ENCODE measurements at regions not wholly inside any gene's neighbourhood (a gene's known extent, or its start where the extent isn't known, plus 50 kb on each side); places are given as distances from the start of the nearest gene placed in this dataset.
"Not testable (repeated sequence)": the region's sequence is repeated elsewhere in the genome, so short reads cannot be mapped to it uniquely, and the experiment has no call there.

DNA sequence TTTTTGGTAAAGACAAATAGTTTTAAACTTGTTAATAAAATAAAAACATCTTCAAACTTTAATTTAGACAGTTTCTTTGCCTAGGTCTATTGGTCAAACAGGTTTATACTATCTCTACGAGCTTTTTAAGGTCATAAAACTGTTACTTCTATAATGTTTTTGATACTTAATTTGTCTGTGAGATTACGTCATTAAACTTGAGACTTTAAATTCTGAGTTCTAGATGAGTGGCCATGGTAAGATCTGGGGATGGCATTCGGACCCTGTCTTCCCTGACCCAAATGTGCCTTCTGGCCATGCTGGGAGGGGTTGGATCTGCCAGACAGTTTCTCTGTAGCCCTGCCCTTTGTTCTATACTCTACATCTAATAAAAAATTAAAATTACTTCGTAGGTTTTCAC lies 497.8 kb downstream of the TMEM135 start:
- no peak for DNase-seq

DNA sequence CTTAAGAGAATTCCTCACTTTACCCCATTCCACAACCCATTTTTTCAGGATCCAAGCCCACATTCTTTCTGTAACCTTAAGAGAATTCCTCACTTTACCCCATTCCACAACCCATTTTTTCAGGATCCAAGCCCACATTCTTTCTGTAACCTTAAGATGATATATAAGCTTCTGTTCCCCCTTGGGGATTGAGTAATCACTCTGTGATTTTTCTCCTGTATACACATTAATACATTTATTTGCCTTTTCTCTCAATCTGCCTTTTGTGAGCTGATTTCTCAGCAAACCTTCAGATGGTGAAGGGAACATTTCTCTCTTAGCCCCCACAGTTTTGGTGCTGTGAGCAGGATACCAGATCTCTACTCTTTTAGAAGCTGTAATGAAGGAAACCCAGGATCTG lies 494.1 kb downstream of the TMEM135 start:
- not testable (repeated sequence) for DNase-seq

DNA sequence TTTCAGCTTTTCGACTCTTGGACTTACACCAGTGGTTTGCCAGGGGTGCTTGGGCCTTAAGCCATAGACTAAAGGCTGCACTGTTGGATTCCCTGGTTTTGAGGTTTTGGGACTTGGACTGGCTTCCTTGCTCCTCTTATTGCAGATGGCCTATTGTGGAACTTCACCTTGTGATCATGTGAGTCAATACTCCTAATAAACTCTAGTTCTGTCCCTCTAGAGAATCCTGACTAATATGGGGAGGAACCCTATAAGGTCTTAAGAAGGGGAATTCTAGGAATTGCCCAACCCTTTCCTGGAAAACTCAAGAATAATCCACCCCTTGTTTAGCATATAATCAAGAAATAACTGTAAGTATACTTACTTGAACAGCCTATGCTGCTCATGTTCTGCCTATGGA lies 491.8 kb downstream of the TMEM135 start:
- DNase-seq, result no peak

DNA sequence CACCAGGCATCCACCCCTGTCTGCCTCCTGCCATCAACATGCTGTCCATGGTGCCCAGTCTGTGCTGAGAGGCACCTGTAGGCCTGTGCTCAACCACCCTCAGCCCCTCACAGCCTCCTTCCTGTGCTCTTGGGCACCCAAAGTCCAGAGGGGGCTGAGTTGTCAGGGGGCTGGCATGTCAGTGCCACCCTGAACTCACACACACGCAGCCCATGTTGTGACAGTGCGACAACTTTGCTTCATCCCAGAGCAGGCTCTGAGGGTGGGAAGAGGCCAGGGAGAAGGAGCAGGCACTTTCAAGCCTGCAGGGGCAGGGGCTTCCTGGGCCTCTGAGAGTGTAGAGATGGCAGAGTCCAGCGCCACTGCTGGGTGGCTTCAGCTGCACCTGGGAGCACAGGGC lies 491.0 kb downstream of the TMEM135 start:
- no peak for DNase-seq

DNA sequence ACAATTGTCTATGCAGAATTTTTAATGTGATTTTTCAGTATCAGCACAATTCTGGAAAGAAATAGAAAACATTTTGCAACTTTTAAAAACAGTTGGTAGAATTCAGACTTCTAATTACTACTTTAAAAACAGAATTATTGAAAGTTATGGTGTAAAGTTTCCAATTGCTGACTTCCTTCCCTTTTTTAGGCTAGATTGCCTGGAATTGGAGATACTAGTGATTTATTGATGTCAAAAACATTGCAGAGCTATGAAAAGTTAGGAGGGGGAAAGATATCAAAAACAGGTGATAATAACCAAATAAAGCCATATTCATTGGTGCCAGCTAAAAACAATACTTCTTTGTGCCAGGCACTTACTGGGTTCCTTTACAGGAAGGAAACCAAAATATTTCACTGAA lies 485.5 kb downstream of the TMEM135 start:
- DNase-seq, result no peak

DNA sequence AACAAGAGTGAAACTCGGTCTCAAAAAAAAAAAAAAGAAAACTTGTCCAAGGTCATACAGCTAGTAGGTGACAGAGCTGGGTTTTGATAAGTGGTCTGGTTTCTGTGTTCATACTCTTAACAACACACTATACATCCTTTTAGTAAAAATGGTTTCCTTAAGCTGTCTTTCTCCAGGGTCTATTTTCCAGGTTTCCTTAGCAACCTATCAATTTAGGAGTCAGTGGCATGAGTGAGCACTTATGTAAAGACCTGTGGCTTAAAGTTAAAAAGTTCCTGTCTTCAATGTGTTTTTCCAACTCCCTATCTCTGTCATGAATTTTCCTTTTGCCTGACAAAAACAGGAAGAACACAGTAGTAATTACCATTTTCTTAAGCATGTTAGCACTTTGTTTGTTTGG lies 480.5 kb downstream of the TMEM135 start:
- no peak for DNase-seq

DNA sequence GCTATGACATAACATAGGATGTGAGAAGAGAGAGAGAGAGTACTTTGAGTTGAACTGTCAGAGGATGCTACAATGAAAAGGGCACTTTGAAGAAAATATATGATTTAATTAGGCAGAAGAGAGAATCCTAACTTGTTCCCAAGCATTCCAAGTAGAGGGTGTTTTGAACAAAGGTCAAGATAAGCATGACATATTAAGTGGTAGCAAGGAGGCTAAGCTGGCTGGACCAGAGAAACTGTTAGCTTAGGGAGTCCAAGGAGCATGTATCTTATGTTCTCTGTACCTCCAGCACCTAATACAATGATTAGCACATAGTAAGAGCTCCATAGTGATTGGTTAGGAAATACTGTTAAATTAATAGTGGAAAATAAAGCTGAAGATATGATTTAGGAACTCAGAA lies 479.6 kb downstream of the TMEM135 start:
- DNase-seq, result no peak

DNA sequence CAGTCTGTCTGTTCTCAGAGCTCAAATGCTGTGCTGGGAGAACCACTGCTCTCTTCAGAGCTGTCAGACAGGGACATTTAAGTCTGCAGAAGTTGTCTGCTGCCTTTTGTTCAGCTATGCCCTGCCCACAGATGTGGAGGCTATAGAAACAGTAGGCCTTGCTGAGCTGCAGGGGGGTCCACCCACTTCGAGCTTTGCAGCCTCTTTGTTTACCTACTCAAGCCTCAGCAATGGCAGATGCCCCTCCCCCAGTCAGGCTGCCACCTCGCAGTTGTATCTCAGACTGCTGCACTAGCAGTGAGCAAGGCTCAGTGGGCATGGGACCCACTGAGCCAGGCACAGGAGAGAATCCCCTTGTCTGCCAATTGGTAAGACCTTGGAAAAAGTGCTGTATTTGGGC lies 470.0 kb downstream of the TMEM135 start:
- DNase-seq, result not testable (repeated sequence)

DNA sequence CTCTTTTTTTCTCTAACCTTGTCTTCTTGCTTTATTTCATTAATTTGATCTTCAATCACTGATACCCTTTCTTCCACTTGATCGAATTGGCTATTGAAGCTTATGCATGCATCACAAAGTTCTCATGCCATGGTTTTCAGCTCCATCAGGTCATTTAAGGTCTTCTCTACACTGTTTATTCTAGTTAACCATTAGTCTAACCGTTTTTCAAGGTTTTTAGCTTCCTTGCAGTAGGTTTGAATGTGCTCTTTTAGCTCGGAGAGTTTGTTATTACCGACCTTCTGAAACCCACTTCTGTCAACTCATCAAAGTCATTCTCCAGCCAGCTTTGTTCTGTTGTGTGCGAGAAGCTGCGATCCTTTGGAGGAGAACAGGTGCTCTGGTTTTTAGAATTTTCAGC lies 469.2 kb downstream of the TMEM135 start:
- not testable (repeated sequence) for DNase-seq

DNA sequence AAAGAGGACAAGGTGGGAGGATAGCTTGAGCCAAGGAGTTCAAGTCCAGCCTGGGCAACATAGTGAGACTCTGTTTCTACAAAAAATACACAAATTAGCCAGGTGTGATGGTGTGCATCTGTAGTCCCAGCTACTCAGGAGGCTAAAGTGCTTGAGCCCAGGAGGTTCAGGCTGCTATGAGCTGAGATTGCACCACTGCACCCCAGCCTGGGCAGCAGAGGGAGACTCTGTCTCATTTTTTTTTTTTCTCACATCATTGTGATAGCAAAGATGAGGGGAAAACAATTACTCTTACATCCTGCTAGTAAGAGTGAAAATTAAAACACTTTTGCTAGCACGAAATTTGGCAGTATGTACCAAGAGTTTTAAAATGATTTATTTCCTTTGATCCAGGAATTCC lies 463.7 kb downstream of the TMEM135 start:
- DNase-seq, result no peak

DNA sequence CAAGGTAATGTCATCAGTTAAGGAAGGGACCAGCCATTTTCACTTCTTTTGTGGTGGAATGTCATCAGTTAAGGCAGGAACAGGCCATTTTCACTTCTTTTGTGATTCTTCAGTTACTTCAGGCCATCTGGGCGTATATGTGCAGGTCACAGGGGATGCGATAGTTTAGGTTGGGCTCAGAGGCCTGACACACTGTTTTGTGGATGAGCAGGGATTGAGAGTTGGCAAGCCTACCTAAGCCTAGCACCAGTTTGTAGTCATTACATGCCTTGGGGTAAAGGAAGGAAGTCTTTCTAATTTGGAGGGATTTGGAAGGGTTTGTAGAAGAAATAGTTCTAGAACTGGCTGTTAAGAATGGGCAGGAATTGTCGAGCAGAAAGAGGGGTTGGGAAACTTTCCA lies 457.2 kb downstream of the TMEM135 start:
- DNase-seq, result not testable (repeated sequence)

DNA sequence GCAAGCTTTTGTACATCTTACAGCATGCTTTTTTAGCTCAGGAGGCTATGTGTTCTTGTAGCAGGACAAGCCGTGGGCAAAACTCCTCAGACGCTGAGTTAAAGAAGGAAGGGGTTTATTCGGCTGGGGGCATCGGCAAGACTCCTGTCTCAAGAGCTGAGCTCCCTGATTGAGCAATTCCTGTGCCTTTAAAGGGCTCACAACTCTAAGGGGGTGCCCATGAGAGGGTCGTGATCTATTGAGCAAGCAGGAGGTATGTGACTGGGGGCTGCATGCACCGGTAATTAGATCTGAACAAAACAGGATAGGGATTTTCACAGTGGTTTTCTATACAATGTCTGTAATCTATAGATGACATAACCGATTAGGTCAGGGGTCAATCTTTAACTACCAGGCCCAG lies 456.3 kb downstream of the TMEM135 start:
- DNase-seq, result not testable (repeated sequence)

DNA sequence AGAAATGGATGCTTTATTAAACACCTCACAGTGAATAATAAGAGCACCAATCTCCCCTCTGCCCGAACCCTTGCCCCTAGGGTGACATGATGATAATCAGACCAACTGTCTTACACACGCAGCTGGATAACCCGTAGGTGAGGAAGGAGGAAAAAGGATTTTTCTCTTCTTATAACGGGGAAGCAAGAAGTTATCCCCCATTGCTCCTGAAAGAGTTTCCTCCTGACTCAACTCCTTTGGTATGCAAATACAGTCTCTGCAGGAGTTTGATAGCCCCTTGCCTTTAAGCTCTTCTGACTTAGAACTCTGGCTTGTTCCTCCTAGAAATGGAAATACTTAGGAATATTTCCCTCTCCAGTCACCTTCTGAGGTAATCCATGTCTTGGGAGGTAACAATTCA lies 455.8 kb downstream of the TMEM135 start:
- no peak for DNase-seq

DNA sequence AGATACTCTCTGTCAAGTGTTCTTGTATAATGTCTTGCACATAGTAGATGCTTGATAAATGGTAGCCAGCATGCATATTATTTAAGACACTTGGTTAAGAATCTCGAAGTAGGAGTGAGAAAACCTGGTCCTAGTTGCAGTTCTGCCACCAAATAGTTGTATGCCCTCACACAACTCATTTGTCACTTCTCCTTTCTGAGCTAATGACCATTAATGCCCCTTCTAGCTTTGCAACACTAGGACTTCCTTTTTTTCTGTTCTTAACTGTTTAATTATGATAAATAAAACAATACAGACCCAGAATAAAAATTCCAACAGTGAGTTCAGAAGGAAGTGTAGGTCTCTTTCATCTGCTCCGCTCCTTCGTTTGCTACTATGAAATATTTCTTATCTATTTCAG lies 453.6 kb downstream of the TMEM135 start:
- DNase-seq, result no peak

DNA sequence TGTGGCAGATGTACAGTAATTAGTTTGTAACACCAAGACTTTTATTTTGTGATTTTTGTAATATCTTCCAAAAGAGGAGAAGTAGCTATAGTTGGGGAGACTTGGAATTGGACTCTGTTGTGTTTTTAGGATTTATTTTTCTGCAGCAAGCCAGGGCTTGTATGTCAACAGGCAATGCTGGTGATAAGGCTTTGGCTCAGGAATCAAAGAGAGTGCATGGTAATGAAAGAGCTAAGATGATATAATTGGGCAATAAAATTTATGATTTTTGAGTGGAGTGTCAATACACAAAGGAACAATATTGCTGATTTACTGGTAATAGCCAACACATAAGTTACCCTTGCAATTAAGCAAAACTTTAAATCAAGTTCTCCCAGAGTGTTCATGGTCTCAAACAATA lies 452.9 kb downstream of the TMEM135 start:
- no peak for DNase-seq

DNA sequence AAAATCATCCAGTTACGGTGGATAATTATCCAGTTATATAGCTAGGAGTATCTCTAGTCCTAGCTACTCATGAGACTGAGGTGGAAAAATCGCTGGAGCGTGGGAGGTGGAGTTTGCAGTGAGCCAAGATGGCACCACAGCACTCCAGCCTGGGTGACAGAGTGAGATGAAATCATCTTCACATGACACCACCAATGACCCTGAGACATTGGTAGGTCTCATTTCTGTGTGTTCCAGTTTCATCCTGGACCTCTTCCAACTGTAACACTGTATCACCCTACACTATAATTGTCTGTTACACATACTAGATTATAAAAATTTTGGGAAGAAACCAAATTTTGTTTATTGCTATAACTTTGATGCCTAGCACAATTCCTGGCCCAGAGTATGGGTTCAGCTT lies 446.8 kb downstream of the TMEM135 start:
- no peak for DNase-seq

DNA sequence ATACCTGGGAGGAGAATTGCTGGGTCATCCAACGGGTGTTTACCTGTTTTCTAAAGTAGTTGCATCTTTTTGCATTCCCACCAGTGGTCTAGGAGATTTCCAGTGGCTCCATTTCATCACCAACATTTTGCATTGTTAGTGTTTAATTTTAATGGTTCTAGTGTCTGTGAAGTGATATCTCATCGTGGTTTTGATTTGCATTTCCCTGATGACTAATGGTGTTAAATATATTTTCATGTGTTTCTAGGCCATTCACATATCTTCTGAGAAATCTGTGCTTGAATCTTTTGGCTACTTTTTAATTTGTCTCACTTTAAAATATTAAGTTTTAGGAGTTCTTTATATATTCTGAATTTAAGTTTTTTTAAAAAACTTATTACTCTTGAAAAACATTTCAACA lies 439.6 kb downstream of the TMEM135 start:
- no peak for DNase-seq

DNA sequence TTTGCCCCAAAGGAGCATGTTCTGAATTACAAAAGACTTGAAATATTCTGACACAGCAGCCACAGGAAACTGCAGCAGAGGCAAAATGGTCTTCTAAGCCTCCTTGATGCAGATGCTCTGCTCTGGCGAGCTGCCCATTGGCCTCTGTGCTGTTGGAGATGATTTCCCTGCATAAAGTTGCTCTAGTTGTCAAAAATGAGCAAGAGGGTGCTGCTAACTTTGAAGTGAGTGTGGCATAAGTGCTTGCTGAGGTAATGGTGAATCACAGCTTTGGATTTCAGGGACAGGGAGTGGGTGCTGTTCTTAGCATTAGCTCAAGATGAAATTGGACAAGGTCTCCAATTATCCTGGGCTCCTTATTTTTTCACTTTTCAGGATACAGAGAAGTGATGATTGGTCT lies 435.4 kb downstream of the TMEM135 start:
- no peak for DNase-seq

DNA sequence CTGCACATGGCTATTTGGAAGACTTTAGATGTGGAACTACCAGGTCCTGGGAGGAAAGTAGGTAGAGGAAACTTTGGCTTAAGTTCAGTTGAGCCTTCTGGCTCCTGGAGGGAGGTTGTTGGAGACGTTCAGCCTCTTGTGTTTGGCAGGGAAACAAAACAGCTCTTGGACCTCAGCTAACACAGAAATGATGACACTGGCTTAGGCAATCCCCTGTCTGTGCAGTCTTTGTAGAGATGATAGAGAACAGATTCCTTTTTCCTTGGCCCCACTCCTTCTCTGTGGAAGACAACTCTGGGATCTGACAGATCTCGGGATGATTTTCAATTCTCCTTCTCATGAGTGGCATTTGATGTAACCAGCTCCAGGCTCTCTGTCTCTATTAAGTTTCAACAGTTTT lies 428.5 kb downstream of the TMEM135 start:
- DNase-seq, result no peak

DNA sequence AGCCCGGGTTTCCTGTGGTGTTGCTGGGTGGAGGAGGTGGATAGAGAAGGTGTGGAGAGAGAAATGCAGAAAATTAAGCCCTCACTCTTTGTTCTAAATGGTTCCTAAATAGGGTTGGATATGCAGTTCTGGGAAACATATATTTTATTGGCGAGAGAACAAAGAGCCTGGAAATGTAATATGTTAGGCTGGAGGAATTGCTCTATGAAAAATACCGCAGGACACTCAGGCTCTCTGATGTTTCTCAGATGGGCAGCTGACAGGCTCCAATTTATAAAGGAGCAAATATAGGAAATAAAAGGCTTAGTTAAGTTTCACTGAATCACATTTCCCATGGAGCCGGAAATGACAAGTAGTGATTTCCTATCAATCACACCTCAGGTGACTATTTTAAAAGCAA lies 428.0 kb downstream of the TMEM135 start:
- DNase-seq, result no peak

DNA sequence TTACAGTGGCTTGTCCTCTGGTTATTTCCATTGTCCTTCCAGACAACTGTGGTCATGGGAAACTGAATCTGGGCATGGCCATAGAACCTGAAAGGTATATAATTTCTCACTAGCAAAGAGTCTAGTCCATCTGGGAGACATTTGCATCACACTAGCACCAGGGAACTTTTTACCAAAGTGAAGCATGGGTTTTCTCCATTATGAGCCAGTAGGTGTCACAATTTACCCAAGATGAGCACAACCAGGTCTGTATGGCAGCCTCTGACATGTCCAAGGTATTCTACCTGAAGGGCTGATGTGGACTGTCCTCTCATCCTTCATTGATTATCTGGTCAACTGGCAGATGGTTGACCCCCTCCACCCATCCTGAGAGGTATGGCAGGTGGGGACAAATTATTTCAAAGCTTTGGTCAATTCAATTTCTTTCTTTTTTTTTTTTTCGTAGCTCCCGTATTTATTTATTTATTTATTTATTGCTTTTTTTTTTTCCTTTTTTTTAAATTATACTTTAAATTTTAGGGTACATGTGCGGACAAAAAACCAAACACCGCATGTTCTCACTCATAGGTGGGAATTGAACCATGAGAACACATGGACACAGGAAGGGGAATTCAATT lies 425.9 kb downstream of the TMEM135 start:
- no peak for DNase-seq

DNA sequence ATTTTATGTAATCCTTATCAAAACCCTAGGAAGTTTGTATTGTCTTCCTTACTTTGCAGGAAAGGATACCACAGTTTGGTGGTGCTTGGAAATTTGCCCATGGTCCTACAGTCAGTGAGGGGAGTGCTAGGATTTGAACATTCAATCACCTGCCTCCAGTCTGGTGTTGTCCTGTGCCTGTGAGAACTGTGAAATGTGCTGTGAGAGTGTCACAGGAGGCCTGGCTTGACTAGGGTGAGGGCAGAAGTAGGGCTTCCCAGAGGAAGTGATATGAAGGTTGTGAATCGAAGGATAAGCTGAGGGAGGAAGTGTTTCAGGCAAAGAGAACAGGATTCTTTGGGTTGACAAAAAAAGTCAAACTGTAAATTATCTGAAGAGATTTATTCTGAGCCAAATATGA lies 424.4 kb downstream of the TMEM135 start:
- no peak for DNase-seq

DNA sequence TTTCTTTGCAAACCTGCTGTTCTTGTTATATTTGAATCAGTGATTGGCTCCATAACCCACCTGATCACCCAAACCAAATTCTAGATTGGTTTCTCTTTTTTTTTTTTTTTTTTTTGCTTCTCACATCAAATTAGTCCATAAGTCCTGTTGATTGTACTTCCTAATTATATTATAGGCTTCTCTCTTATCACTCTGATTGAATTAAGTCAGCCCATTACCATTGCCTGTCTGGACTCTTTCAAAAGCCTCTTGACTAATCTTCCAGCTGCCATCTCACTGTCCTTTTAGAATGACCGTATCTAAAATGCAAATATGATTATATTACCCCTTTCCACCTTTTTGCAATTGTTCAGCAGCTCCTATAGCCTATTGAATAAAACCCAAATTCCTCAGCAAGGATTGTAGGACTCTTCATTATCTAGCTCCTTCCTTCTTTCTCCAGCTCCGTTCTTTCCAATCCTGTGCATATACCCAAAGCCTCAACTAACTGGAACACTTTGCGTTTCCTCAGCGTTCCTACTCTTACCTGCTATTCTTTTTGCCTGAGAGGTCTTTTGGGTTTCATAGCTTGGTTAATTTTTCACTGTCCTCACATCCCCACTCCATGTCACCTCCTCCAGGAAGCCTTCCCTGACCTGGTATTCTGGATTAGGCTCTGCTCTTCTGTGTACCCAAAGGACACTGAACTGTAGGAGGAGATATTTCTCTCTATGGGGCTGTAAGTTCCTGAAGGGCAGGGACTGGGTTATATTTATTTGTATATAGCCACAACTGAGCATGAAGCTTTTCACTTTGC lies 423.3 kb downstream of the TMEM135 start:
- no peak for DNase-seq

DNA sequence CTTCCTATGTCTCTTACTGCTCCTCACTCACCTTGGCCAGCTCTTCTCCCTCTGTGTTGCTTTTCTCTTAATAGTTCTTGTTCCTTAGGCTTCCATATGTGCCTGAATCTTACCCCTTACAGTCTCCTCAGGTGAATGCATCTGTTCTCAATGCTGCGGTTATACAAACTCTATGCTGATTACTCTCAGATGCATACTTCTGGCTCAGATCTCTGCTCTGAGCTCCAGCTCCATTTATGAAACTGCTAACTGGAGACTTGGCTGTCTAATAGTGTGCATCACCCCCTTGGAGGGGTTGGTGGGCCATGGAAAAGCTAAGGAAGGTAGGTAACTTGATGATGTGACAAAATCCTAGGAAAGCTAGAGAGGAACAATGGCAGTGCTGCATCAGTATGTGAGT lies 422.5 kb downstream of the TMEM135 start:
- DNase-seq, result no peak

DNA sequence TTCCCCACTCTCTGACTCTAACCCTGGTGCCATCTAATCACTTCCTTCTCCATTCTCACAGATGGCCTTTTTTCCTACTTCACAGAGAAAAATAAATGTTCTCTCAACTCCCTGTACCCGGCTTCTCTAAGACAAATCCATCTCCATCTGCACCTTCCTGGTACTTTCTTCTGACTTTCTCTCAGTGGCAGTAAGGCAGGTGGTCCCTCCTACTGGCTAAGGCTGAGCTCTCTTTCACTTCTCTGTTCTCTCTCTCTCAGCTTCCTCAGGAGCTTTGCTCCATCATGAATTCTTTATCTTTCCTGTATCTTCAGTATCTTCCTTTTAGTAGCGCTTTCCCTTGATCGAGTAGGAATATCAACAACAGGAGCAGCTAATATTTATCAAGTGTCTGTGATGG lies 421.6 kb downstream of the TMEM135 start:
- no peak for DNase-seq

All from NCI-H187 (cell line).